PFSK-1 (cell line): ENCODE measurements at regions not wholly inside any gene's neighbourhood (a gene's known extent, or its start where the extent isn't known, plus 50 kb on each side); places are given as distances from the start of the nearest gene placed in this dataset.

Experiments
- FOXP2 ChIP-seq: optimal IDR thresholded peaks from 2 replicates; pipeline ENCODE3; 2011; ENCODE audit warnings: borderline replicate concordance, control low read depth, inconsistent platforms; ENCODE audit not compliant: insufficient read depth; ENCODE audit errors: extremely low read length, extremely low read depth
- POLR2AphosphoS5 ChIP-seq: IDR thresholded peaks from 2 replicates; pipeline ENCODE4 v1.6.1; 2012; ENCODE audit warnings: low read depth, mild to moderate bottlenecking, control low read depth, low read length, moderate library complexity
- SIN3A ChIP-seq: IDR thresholded peaks from 2 replicates; pipeline ENCODE4 v1.6.1; 2012; ENCODE audit warnings: mild to moderate bottlenecking, low read length, moderate library complexity, borderline replicate concordance; ENCODE audit not compliant: insufficient read depth
- TAF1 ChIP-seq: IDR thresholded peaks from 2 replicates; pipeline ENCODE4 v1.6.1; 2012; ENCODE audit warnings: low read length, control low read depth, borderline replicate concordance; ENCODE audit not compliant: insufficient read depth
- TF ChIP-seq, protein P1 (sequence below), 2 experiments: IDR thresholded peaks; 2 replicates each; pipeline versions ENCODE4 v1.6.1 to v1.8.0; 2011 to 2012; ENCODE audit warnings: low read depth in 2 of 2, low read length in 2 of 2, control low read depth in 1 of 2, inconsistent platforms in 1 of 2, mild to moderate bottlenecking in 1 of 2, moderate library complexity in 1 of 2; ENCODE audit not compliant: insufficient read depth in 1 of 2

DNA sequence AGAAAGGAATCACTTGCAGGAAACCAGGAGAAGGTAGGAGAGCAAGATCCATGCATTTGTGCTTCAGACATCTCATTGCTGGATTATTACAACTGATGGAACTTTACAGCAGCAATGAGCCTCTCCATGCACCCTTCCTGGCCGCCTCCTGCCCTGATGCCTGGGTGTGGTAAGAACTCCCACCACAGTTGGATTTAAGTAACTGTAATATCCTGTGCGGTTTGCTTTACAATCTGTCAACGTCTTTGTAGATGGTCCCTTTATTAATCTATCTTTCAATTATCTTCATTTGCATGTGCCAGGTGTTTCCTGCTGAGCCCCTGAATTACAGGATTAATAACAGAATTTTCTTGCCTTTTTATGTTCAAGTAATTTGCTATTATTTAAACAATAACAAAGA lies 1300.5 kb upstream of the TMEM132C start:
- TF ChIP-seq POLR2AphosphoS5 (no peak), TAF1 (no peak), SIN3A (no peak), FOXP2 (no peak)
- TF ChIP-seq, protein P1, sequence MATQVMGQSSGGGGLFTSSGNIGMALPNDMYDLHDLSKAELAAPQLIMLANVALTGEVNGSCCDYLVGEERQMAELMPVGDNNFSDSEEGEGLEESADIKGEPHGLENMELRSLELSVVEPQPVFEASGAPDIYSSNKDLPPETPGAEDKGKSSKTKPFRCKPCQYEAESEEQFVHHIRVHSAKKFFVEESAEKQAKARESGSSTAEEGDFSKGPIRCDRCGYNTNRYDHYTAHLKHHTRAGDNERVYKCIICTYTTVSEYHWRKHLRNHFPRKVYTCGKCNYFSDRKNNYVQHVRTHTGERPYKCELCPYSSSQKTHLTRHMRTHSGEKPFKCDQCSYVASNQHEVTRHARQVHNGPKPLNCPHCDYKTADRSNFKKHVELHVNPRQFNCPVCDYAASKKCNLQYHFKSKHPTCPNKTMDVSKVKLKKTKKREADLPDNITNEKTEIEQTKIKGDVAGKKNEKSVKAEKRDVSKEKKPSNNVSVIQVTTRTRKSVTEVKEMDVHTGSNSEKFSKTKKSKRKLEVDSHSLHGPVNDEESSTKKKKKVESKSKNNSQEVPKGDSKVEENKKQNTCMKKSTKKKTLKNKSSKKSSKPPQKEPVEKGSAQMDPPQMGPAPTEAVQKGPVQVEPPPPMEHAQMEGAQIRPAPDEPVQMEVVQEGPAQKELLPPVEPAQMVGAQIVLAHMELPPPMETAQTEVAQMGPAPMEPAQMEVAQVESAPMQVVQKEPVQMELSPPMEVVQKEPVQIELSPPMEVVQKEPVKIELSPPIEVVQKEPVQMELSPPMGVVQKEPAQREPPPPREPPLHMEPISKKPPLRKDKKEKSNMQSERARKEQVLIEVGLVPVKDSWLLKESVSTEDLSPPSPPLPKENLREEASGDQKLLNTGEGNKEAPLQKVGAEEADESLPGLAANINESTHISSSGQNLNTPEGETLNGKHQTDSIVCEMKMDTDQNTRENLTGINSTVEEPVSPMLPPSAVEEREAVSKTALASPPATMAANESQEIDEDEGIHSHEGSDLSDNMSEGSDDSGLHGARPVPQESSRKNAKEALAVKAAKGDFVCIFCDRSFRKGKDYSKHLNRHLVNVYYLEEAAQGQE (IDR thresholded peaks at IDR 0.05; ENCODE audit: insufficient read depth in 1 of 2, low read depth in 2 of 2, low read length in 2 of 2) = no peak
